RKO (cell line): ENCODE measurements at regions not wholly inside any gene's neighbourhood (a gene's known extent, or its start where the extent isn't known, plus 50 kb on each side); places are given as distances from the start of the nearest gene placed in this dataset.

ENCODE experiments used
- DNase-seq: peaks from one replicate; pipeline ENCODE4 v3.0.0-alpha.2; 2016; ENCODE audit warnings: low spot score

DNA sequence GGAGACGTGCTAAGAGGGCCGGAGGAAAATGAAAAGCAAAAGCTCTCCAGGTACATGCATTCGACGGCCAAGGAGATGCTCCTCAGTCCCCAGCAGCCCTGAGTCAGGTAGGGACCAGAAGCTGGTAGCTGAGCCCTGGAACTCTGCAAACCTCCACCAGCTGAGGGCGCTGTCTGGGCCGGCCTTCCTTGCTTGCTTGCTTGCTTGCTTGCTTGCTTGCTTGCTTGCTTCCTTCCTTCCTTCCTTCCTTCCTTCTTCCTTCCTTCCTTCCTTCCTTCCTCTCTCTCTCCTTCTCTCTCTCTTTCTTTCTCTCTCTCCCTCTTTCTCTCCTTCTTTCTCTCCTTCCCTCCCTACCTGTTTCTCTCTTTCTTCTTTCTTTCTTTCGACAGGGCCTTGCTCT is 94.6 kb upstream of the RASGRF1 start:
- no peak for DNase-seq

DNA sequence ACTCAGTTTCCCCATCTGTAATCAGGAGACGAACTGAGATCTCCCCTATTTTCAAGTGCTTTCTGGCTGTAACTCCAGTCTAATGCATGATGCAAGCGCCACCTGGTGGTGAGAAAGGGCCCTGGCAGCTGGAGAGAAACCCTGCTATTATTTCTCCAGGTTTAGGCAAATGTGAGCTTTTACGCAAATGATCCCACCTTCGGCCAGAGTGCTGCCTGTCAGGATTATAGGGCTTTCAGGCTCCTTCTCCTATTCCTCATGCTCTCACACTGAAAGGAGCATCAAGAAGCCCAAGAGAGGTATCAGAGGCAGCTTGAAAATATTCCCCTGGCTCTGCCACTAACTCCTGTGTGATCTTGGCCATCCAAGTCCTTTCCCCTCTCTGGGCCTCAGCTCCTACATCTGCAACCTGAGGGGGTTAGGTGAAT is 93.9 kb upstream of the RASGRF1 start:
- DNase-seq = peak; percentile 62

DNA sequence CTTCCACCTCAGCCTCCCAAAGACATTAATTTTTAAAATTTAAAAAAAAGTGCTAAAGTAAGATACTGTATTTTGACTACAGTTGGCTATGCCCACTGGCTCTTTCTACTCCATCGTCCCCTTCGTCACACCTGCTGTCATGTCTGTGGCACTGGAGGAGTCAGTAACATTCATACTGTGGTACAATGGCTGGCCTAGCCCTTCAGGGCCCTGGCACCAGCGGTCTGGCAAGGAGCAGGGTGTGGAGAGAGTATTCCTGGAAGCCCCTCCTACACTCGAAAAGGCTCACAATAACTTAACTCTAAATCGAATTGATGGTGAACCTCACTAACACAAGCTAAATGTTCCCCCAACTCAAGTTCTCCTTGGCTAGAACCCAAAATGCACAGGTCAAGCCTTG is 89.7 kb upstream of the RASGRF1 start:
- no peak for DNase-seq

DNA sequence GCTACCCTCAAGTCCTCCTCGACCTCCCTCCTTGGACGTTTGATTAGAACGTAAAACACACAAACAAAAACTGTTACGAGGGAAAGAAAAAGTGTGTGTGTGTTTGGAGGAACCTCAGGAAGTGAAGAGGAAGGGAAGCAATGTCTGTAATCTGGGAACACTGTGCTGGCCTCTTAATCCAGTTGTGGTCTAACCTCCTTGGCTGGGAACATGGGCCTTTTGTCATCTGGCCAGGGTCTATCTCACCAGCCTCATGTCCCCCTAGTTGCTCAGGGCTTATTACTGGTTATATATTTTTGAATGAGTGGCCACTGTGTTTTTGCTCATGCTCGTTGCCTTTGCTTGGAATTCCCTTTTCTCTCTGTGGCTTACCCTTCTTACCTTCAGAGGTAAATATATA is 89.0 kb upstream of the RASGRF1 start:
- DNase-seq = no peak

DNA sequence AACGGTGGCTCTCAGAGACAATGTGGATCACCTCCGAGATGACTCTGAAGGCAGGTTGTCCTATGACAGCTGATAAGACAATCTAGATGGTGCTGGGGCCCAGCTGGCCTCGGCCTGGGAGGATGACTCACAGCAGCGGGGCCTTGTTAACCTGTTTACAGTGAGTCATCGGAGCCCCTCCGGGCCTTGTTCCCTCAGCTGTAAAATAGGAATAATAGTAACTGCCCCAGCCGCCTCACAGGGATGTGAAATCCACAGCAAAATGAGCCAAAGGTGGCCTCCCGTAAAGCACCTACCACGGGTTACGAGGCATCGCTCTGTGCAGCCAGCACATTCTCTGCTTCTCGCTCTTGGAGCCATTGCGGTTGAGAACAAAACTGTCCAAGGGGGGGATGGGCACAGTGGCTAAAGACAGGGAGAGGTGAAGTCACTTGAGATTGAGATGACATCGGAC is 88.6 kb upstream of the RASGRF1 start:
- DNase-seq = no peak

DNA sequence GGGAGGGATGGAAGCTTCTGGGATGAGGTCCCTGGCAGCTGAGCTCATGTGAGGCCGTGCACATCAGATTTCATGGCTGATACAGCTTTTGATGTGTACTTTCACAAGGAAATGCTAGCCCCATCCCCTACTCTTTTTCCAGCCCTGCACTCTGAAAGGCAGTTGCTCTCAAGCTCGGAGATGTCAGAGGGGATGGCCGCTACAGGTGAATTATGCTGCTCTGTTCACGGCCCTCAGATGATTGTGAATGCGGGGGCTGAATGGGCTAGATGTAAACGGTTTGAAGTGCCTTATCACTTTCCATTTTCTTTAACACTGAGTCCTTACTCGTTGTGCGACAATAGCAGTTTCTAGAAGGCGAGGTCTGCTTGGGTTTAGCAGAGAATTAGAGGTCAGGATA is 88.0 kb upstream of the RASGRF1 start:
- no peak for DNase-seq

DNA sequence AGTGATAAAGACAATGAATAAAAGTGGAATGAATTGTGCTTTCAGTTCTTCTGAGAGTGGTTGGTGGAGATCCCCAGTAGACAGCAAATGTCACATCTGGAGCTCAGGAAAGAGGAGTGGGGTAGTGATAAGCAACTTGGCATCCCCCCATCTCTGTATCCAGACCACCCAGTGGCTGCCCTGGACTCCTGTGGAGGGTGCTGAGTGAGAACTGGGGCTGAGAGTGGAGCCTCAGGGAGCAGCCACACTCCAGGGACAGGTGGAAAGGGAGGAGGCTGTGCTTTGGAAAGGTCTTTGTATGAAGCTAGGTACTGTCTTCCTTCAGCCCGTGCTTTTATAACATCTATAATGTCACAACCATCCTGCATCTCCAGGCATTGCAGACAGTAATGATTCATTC is 85.6 kb upstream of the RASGRF1 start:
- no peak for DNase-seq

DNA sequence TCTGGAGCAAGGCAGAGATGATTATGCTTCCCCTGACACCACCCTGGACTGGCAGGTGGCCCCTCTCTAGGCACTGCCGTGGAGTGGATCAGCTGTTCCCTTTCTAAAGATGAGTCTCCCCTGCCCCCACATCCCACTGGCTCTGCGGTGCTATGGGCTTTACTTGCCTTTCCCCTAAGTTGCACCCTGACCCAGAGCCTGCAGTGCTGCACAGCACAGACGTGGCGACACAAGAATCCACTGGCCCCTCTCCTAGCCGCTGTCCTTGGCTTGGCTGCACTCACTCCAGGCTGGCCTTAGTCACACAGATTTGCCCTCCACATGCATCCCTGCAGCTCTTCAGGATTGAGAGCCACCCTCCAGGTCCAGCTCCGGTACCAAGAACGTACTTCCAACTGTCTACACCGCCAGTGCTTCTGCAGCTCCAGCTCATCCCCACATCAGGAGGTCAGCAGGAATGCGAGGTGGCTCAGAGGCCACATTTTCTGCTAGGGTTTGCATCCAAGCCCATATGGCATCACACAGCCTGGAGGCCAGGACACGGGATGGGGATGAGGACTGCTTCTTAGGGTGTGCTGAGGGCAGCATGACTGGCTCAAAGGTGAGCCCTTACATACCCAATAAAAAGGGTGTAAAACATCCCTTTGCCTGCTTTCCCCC is 82.4 kb upstream of the RASGRF1 start:
- no peak for DNase-seq

DNA sequence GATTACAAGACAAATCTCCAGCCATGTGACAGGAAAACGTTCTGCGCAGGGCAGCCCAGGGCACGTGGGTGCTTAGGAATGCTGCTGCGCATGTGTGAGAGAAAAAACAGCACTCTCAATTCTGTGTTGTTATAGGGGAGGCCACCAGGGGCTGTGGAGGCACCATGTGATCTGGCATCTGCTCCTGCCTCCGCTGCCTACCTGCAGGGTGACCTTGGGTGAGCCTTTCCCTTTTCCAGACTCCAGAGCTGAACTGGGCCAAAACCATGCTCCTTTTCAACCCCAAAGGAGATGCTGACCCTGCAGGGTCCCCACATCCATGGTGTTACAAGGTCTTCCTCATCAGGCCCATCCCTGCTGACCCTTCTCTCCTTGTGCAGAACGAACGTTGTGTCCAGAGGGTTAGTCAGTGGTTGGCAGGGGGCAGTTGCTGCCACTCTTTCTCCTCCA is 81.5 kb upstream of the RASGRF1 start:
- no peak for DNase-seq

DNA sequence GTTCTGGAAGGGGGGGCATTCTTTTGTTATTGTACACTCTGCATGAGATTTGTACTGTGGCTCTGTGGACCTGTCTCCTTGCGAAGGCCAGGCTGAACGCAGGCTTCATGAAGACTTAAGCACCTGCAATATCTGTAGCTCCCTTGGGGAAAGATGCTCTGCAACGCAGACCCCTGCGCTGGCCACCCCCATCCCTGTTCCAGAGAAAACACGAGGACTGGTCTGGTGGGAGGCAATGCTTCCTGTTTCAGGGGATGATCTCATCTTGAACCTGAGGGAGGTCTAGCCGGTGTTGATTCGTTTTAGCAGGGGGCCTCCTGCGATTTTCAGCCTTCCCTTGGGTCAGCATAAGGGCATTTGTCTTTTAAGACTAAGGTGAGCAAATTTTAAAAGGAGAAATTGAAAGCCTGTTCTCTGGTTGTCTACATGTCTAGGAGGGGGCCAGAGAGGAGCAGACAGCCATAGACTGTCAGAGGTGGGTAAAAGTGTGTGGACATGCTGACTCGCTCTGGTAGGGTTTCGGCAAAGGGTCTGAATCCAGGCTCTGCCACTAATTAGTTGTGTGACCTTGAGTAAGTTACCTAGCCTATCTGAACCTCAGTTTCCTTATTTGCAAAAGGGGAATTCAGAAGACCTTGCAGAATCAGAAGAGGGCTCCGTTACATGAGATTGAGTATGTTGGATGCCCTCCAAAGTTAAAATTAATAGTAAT is 80.9 kb upstream of the RASGRF1 start:
- DNase-seq = no peak

DNA sequence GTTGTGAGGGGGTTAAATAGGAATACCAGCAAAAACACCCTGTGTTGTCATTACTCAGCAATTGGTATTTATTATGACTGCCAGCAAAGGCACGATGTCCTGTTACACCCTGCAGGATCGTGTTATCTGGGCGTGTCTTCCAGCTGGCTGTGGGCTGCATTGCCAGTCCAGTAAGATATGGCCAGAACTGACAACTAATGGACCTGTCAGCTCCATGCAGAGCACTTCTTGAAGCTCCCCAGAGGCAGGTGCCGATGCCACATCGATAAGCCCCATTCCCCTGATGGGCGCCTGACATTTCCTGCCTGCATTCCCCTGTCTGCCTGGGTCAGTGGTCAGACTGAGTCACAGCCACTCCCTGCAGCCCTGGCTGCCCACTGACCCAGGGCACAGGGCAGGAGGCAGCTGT is 79.7 kb upstream of the RASGRF1 start:
- no peak for DNase-seq

DNA sequence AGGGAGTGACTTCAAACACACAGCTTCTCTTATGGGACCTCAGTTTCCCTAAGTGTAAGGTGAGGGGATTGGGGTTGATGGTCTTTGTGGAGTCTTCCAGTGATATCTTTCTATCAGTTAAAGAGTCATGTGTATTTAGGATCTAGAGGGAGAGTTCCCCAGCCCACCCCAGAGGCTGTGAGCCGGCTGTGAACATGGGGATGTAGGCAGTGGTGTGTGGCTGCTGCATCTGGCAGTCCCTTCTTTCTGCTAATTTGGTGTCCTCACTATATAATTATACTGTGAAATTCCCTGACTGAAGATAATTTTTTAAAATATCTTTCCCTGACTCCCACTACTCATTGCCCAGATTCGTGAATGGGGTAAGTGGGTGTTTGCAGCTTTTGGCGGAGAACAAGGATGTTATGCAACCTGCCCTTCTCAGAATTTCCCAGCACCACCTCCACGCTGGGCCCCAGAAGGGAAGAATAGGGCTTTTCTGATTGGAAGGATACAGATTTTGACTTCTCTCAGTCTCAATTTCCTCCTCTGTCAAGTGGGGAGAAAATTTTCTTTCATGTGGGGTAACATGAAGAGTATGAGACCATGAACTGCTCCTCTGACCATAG is 79.0 kb upstream of the RASGRF1 start:
- DNase-seq = no peak

DNA sequence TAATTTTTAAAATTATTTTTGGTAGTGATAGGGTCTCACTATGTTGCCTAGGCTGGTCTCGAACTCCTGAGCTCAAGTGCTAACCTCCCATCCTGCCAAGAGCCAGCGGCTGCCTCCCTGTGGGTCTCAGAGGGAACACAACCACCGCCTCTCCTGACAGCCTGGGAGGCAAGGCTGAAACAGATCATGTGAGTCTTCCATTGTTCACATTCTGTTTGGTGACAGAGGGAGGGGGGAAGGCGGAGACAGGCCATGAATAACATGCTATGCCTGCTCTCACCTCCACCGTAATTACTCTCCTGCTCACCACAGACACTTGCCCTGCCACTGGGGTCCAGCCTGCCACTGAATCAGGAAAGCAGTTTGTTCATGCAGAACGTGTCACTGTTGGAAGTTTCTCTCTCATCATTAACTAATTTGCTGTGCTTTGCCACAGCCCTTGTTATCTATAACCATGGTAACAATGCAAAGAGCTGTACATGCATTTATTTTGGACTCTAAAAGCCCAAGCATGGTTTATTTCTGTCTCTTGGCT is 78.4 kb upstream of the RASGRF1 start:
- no peak for DNase-seq

DNA sequence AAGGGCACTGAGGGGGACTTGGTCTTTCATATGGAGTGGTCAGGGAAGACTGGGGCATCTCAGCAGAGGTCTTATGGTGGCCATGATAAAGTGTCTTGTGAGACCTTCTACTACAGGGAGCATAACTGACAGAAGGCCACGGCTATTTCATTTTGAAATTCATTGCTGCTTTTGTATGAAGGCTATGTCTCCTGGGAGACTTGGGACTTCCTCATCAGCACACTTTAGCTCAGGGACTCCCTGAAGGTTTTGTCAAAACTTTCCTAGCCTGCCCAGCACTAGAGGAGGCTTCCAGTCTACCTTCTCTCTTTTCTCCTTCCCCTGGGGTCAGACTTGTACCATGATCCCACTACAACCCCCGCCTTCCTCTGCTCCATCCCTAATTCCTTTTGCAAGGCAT is 77.2 kb upstream of the RASGRF1 start:
- DNase-seq = no peak

DNA sequence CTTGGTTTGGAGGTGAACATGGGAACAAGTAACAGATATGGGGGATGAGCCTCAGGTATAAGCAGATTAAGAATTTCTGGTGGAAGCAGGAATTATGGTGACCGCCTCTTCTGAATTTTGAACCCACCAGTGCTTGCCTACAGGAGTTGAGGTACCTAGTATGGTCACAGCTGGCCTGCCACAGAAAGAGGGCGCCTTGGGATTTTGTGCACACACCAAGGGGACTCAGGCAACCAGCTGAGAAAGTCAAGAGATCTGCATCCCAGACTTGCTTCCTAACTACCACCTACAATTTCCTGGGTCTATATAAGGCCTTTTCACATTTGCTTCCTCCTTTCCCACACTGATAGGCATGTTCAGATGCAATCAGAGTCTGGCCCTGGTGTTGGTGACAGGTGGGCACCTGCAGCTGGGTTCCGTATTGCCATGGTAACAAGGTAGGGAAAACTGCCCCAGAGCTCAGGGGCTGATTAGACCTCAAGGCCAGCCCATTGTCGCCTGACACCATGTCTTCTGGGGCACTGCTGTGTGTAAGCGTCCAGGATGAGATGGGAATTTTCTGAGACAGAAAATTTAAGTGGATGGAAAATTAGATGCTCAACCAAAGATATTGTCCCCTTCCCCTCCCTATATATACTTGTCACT is 75.9 kb upstream of the RASGRF1 start:
- DNase-seq = no peak

DNA sequence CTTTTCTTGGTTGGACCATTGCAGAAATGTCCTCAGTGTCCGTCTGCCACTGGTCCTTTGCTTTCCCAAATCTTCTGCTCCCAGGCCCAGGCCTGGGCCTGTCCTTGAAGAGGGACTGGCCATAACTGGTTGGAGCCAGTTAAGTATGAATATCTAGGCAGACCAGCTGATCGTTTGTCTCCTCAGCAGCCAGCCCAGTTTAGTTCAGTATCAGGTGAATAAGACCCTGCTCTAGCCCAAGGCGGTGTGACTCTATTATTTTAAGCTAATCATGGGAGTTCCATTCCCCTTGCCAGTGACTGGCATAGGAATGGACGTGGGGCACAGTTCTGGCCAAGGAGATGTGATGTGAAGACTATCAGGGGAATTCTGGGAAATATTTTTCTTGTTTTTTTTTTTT is 73.9 kb upstream of the RASGRF1 start:
- no peak for DNase-seq

DNA sequence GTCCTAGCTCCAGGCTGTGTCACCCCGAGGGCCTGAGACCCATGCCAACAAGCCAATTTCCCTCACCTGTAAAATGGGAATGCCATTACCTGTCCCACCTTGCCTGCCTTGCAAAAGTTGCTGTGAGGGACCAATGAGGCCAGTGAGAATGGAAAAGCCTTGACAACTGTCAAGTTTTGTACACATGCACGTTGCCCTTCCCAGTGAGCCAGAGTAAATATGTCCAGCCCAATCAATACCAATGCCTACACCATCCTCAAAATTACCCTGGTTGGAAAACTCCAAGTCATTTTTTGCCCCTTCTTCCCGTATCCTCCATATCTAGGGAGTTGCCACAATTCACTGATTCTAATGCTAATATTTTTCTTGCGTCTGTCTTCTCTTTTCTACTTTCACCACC is 73.5 kb upstream of the RASGRF1 start:
- no peak for DNase-seq

DNA sequence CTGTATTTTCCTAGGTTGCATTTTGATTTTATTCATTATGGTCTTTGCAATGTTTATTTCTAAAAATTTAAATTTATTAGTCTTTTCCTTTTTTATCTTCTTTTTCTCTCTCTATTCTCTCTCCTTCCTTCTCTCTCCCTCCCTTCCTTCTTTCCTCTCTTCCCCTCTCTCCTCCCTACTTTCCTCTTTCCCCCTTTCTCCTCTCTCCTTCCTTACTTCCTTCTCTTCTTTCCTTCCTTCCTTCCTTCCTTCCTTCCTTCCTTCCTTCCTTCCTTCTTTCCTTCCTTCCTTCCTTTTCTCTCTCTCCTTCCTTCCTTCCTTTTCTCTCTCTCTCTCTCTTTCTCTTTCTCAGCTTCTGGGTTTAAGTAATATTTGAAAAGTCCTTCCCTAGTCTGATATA is 72.8 kb upstream of the RASGRF1 start:
- DNase-seq = no peak

DNA sequence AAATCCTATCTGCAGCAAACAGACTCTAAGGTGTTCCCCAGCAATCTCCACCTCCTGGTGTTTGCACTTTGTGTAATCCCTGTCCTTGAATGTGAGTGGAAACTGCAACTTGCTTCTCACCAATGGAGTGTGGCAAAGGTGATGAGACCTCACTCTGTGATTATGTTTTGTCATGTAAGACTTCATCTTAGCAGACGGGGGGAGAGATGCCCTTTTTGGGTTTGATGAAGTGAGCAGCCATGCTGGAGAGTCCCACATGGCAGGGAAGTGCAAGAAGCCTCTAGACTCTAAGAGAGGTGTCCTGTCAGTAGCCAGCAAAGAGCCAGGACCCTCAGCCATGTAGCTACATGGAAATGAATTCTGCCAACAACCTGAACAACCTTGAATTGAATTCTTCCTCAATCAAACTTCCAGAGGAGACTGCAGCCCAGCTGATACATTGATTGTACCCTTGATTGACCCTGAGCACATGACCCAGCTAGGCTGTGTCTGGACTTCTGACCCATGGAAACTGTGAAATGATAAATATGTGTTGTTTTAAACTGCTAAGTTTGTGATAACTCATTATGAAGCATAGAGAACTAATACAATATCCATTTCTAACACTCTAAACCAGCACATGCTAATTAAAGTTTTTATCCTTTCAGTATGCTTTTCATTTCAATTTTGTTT is 71.4 kb upstream of the RASGRF1 start:
- DNase-seq = no peak

DNA sequence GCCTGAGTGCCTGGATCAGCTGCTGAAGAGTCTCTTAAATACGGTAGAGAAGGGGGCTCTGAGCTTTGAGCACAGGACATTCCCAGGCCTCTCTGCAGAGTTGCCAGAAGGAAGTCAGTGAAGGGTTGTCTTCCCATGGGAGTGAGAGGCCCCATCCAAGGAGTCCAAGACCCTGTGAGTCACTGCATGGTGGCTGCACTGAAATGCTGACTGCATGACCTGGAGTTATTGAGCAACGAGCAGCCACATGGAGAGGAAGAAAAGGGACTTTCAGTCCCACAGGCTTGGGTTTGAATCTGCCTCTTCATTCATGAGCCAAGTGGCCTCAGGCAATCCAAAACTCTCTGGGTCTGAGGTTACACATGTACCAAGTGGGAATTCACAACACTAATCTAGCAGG is 69.6 kb upstream of the RASGRF1 start:
- peak; percentile 2 for DNase-seq

DNA sequence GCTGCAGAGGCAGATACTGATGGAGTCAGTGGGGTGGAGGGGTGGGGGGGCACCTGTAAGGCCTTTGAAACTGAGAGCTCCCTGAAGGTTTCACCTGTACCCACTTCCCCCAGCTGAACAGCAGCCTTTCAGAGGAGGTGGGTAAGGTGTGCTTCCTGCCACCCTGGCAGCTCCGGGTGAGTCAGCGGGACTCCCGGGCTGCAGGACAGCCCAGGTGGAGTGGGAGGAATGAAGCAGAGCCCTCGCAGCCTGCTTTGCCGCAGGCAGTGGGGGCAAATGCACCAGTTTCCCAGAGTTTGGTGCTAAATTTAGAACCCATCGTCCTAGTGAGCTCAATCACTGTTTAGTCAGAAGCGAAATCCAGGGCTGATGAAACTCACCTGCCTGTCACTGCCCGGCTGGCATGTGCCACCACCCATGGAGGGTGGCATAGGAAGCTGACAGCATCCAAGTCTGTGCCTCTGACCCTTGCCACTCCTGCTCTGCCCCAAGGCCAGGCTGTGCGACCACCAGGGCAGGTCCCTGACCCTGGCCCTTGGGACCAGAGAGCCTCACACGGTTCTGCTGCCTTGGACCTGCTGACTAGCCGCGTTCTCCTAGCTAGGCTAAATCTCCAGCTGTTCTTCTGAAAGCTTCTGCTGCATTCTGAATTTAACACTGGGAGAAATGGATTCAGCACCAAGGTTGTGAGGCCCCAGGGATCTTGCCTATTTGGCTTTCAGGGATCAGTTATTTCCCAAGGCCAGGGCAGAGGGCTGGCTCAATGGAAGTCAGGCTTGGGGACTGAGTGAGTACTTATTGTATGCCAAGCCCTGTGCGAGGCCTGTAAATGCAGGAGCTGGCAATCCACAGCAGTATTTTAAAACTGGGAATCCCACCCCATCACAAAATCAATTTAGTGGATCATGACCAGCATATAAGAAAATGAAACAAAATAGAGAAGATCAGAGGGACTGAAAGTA is 67.3 kb upstream of the RASGRF1 start:
- DNase-seq = no peak
